Muscle of leg (tissue), 3 donors: ENCODE measurements at regions not wholly inside any gene's neighbourhood (a gene's known extent, or its start where the extent isn't known, plus 50 kb on each side); places are given as distances from the start of the nearest gene placed in this dataset.

ENCODE experiments used
- DNase-seq: peaks from one replicate; pipeline ENCODE4 v3.0.0; 2013
- H3K27ac ChIP-seq: one replicate; pipeline ENCODE4 v1.5.1; 2013; ENCODE audit warnings: mild to moderate bottlenecking, low read length, control low read depth
- H3K27me3 ChIP-seq: one replicate; pipeline ENCODE4 v1.6.1; 2013; ENCODE audit warnings: low read length; ENCODE audit not compliant: control insufficient read depth, insufficient read depth
- H3K36me3 ChIP-seq: one replicate; pipeline ENCODE4 v1.6.1; 2013; ENCODE audit warnings: low read length; ENCODE audit not compliant: control insufficient read depth, insufficient read depth
- H3K4me1 ChIP-seq: one replicate; pipeline ENCODE4 v1.6.1; 2013; ENCODE audit warnings: low read length; ENCODE audit not compliant: control insufficient read depth, insufficient read depth
- H3K4me3 ChIP-seq: one replicate; pipeline ENCODE4 v1.5.1; 2013; ENCODE audit warnings: low read length, control low read depth
- H3K9me3 ChIP-seq: replicated peaks from 2 replicates; pipeline ENCODE4 v1.6.1; 2013; ENCODE audit warnings: low read depth, low read length; ENCODE audit not compliant: control insufficient read depth
- WGBS: methylation state at CpG from one replicate; pipeline ENCODE4 v1.1.5; 2013; ENCODE audit warnings: missing lambda C conversion rate; ENCODE audit not compliant: insufficient coverage; 5-methylcytosine and 5-hydroxymethylcytosine counted together

GRCh38 chr12:19932413-19932812 is 435.9 kb upstream of the PDE3A start:
- no peaks in the 10 kb centered on the region for H3K36me3 ChIP-seq
- H3K4me3 ChIP-seq = no peak overlapping the region
- H3K27ac ChIP-seq = no peak overlapping the region
- no peak for DNase-seq
- H3K4me1 ChIP-seq = no peaks in the 10 kb centered on the region
- WGBS = no CpG with 5 or more reads among the region's 4 CpGs
- no peaks in the 10 kb centered on the region for H3K9me3 ChIP-seq
- no peaks in the 10 kb centered on the region for H3K27me3 ChIP-seq

GRCh38 chr12:19933924-19934323 is 434.4 kb upstream of the PDE3A start:
- DNase-seq = no peak
- Histone ChIP-seq H3K27me3 (no peaks in the 10 kb centered on the region), H3K27ac (no peak overlapping the region), H3K4me3 (no peak overlapping the region), H3K36me3 (no peaks in the 10 kb centered on the region), H3K9me3 (no peaks in the 10 kb centered on the region), H3K4me1 (no peaks in the 10 kb centered on the region)
- 91% methylated on average over 1 of the region's 3 CpGs for WGBS

GRCh38 chr12:19937161-19937560 is 431.2 kb upstream of the PDE3A start:
- Histone ChIP-seq H3K36me3 (no peaks in the 10 kb centered on the region), H3K9me3 (no peaks in the 10 kb centered on the region), H3K4me3 (no peak overlapping the region), H3K4me1 (no peaks in the 10 kb centered on the region), H3K27ac (no peak overlapping the region), H3K27me3 (no peaks in the 10 kb centered on the region)
- WGBS = 76% methylated on average over 4 of the region's 6 CpGs
- no peak for DNase-seq

GRCh38 chr12:19938031-19938430 is 430.3 kb upstream of the PDE3A start:
- WGBS = 76% methylated on average over 2 of the region's 2 CpGs
- Histone ChIP-seq H3K27me3 (no peaks in the 10 kb centered on the region), H3K4me3 (no peak overlapping the region), H3K9me3 (no peaks in the 10 kb centered on the region), H3K36me3 (no peaks in the 10 kb centered on the region), H3K4me1 (no peaks in the 10 kb centered on the region), H3K27ac (no peak overlapping the region)
- no peak for DNase-seq

GRCh38 chr12:19938491-19938890 is 429.8 kb upstream of the PDE3A start:
- no peak overlapping the region for H3K27ac ChIP-seq
- H3K27me3 ChIP-seq = no peaks in the 10 kb centered on the region
- H3K36me3 ChIP-seq = no peaks in the 10 kb centered on the region
- no CpG with 5 or more reads among the region's 1 CpG for WGBS
- no peak overlapping the region for H3K4me3 ChIP-seq
- DNase-seq = no peak
- H3K4me1 ChIP-seq = no peaks in the 10 kb centered on the region
- no peaks in the 10 kb centered on the region for H3K9me3 ChIP-seq

- Histone ChIP-seq H3K4me1 (peaks cover 2% of the 10 kb centered on the region), H3K9me3 (no peaks in the 10 kb centered on the region), H3K36me3 (no peaks in the 10 kb centered on the region), H3K27ac (no peak overlapping the region), H3K27me3 (no peaks in the 10 kb centered on the region), H3K4me3 (no peak overlapping the region)
- WGBS = no CpG with 5 or more reads among the region's 4 CpGs
- no peak for DNase-seq
These were observed 428.1 kb upstream of the PDE3A start for GRCh38 chr12:19940267-19940666.

GRCh38 chr12:19941096-19941495 is 427.2 kb upstream of the PDE3A start:
- Histone ChIP-seq H3K4me1 (peaks cover 2% of the 10 kb centered on the region), H3K9me3 (no peaks in the 10 kb centered on the region), H3K4me3 (no peak overlapping the region), H3K36me3 (no peaks in the 10 kb centered on the region), H3K27ac (no peak overlapping the region), H3K27me3 (no peaks in the 10 kb centered on the region)
- DNase-seq = no peak
- 97% methylated on average over 26 of the region's 26 CpGs for WGBS

- Histone ChIP-seq H3K27ac (peak overlapping the region; percentile 56), H3K4me3 (no peak overlapping the region), H3K27me3 (no peaks in the 10 kb centered on the region), H3K4me1 (peaks cover 2% of the 10 kb centered on the region), H3K36me3 (no peaks in the 10 kb centered on the region), H3K9me3 (no peaks in the 10 kb centered on the region)
- WGBS = 32% methylated on average over 2 of the region's 5 CpGs
- peak; percentile 55 for DNase-seq
These were observed 422.5 kb upstream of the PDE3A start for GRCh38 chr12:19945559-19946435.

GRCh38 chr12:19946550-19946949 is 421.8 kb upstream of the PDE3A start:
- Histone ChIP-seq H3K4me3 (no peak overlapping the region), H3K27ac (peak overlapping the region; percentile 1), H3K4me1 (peaks cover 2% of the 10 kb centered on the region), H3K36me3 (no peaks in the 10 kb centered on the region), H3K9me3 (no peaks in the 10 kb centered on the region), H3K27me3 (no peaks in the 10 kb centered on the region)
- no CpG with 5 or more reads among the region's 5 CpGs for WGBS
- DNase-seq = peak; percentile 70

GRCh38 chr12:19947344-19947743 is 421.0 kb upstream of the PDE3A start:
- H3K27ac ChIP-seq = no peak overlapping the region
- no peak overlapping the region for H3K4me3 ChIP-seq
- H3K4me1 ChIP-seq = peaks cover 2% of the 10 kb centered on the region
- DNase-seq = no peak
- no peaks in the 10 kb centered on the region for H3K36me3 ChIP-seq
- no peaks in the 10 kb centered on the region for H3K27me3 ChIP-seq
- WGBS = no CpG with 5 or more reads among the region's 3 CpGs
- no peaks in the 10 kb centered on the region for H3K9me3 ChIP-seq
